Progenitor cell of endocrine pancreas (in vitro differentiated cells): ENCODE measurements at regions not wholly inside any gene's neighbourhood (a gene's known extent, or its start where the extent isn't known, plus 50 kb on each side); places are given as distances from the start of the nearest gene placed in this dataset.

Experiments
- DNase-seq: peaks from one replicate; pipeline ENCODE4 v3.0.0; 2021; ENCODE audit warnings: low spot score; ENCODE audit not compliant: unreplicated experiment
- H3K27ac Mint-ChIP-seq: 2 replicates; pipeline ENCODE4 v1.8.0; 2021; ENCODE audit warnings: mild to moderate bottlenecking, moderate library complexity, mixed read lengths
- H3K27me3 Mint-ChIP-seq: 2 replicates; pipeline ENCODE4 v1.8.0; 2021; ENCODE audit warnings: mixed read lengths
- H3K36me3 Mint-ChIP-seq: 2 replicates; pipeline ENCODE4 v1.8.0; 2022; ENCODE audit warnings: mixed read lengths; ENCODE audit not compliant: insufficient read depth
- H3K4me1 Mint-ChIP-seq: 2 replicates; pipeline ENCODE4 v1.8.0; 2021; ENCODE audit warnings: low read depth, mixed read lengths
- H3K4me3 Mint-ChIP-seq: 2 replicates; pipeline ENCODE4 v1.8.0; 2021; ENCODE audit warnings: low read depth, mild to moderate bottlenecking, moderate library complexity, mixed read lengths
- H3K9me3 Mint-ChIP-seq: 2 replicates; pipeline ENCODE4 v1.8.0; 2021; ENCODE audit warnings: low read depth, mixed read lengths
- TF ChIP-seq, protein P1 (sequence below): fragments of 200-600 bp; sonication (generic); IDR thresholded peaks from one replicate; pipeline ENCODE4 v1.5.0; 2021; ENCODE audit warnings: antibody characterized with exemption, mild to moderate bottlenecking; ENCODE audit not compliant: unreplicated experiment

- H3K4me3 Mint-ChIP-seq = no peak overlapping the region
- H3K27me3 Mint-ChIP-seq = no peaks in the 10 kb centered on the region
- no peak for DNase-seq
- H3K9me3 Mint-ChIP-seq = peaks cover 2% of the 10 kb centered on the region
- no peak overlapping the region for H3K27ac Mint-ChIP-seq
- peaks cover 4% of the 10 kb centered on the region for H3K4me1 Mint-ChIP-seq
- no peaks in the 10 kb centered on the region for H3K36me3 Mint-ChIP-seq
- TF ChIP-seq, protein P1, sequence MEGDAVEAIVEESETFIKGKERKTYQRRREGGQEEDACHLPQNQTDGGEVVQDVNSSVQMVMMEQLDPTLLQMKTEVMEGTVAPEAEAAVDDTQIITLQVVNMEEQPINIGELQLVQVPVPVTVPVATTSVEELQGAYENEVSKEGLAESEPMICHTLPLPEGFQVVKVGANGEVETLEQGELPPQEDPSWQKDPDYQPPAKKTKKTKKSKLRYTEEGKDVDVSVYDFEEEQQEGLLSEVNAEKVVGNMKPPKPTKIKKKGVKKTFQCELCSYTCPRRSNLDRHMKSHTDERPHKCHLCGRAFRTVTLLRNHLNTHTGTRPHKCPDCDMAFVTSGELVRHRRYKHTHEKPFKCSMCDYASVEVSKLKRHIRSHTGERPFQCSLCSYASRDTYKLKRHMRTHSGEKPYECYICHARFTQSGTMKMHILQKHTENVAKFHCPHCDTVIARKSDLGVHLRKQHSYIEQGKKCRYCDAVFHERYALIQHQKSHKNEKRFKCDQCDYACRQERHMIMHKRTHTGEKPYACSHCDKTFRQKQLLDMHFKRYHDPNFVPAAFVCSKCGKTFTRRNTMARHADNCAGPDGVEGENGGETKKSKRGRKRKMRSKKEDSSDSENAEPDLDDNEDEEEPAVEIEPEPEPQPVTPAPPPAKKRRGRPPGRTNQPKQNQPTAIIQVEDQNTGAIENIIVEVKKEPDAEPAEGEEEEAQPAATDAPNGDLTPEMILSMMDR = no peak
Observed at GRCh38 chr2:151186011-151186410, 75.7 kb downstream of the RBM43 start.

DNA sequence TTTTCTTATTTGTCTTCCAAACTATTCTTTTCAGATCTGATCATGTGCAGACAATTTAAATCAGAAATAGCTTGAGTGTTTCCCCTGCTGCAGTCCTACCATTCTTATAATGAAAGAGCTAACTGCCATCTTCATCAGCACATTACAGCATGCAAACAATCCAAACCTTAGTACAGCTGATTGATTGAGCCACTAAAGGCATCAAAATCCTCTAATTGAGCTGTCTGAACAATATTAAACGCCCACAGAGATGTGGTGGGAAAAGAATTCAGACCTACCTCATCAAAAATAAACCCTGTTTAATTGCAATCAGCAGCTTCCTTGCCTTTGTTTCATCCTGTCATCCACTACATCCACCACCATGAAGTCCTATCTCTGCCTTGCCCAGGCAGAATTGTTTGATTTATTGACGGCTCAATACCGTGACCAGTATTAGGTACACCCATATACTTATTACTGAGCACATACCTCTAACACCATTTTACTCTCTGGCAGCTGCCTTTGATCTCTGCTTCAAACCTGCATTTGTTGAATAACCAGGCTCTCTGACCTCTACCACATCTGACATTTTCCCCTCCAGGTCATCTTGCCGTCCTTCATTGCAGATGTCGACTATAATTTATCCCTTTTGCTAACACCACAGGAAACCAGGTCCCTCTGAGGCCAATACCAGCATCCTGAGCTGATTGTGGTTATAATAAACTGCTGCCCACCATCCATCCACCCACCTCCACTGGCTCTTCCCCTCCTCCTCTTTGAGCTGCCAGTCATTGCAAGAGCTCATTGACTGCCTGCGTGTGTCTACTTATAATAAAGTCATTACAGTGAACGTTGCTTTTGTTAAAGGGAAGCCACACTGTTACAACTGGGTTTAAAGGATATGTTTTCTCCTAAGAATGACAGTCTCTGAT is 78.5 kb downstream of the RBM43 start:
- peaks cover 4% of the 10 kb centered on the region for H3K4me1 Mint-ChIP-seq
- no peaks in the 10 kb centered on the region for H3K36me3 Mint-ChIP-seq
- TF ChIP-seq, protein P1 = no peak
- no peaks in the 10 kb centered on the region for H3K27me3 Mint-ChIP-seq
- H3K9me3 Mint-ChIP-seq = peaks cover 2% of the 10 kb centered on the region
- H3K27ac Mint-ChIP-seq = no peak overlapping the region
- H3K4me3 Mint-ChIP-seq = no peak overlapping the region
- DNase-seq = no peak

- Mint-ChIP-seq H3K27ac (no peak overlapping the region), H3K9me3 (peaks cover 2% of the 10 kb centered on the region), H3K4me1 (peaks cover 4% of the 10 kb centered on the region), H3K27me3 (no peaks in the 10 kb centered on the region), H3K36me3 (no peaks in the 10 kb centered on the region), H3K4me3 (no peak overlapping the region)
- TF ChIP-seq, protein P1 = no peak
- DNase-seq = no peak
Observed at GRCh38 chr2:151182396-151182795, 79.3 kb downstream of the RBM43 start.

GRCh38 chr2:151181524-151181923 is 80.1 kb downstream of the RBM43 start:
- no peaks in the 10 kb centered on the region for H3K27me3 Mint-ChIP-seq
- no peak for DNase-seq
- peaks cover 2% of the 10 kb centered on the region for H3K9me3 Mint-ChIP-seq
- H3K4me3 Mint-ChIP-seq = no peak overlapping the region
- H3K27ac Mint-ChIP-seq = peak overlapping the region; percentile 5
- TF ChIP-seq, protein P1 = no peak
- H3K36me3 Mint-ChIP-seq = no peaks in the 10 kb centered on the region
- H3K4me1 Mint-ChIP-seq = peaks cover 4% of the 10 kb centered on the region

DNA sequence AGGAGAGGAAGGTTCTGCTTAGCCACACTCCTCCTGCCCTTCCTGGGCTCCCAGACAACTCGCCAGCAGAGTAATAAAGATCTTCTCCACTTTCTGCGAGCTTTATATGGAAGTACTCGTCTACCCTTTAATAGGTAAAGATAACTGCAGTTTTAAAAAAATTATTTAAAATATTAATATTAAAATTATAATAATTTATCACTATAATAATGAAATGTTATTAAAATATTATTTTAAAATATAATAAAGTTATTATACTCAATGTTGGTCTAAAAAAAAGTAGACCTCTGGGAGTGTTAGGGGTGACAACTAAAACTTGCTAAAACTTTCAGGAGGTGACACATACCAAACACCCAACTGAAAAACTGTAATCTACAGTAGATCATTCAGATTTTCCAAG is 81.5 kb downstream of the RBM43 start:
- TF ChIP-seq, protein P1 = no peak
- Mint-ChIP-seq H3K4me3 (no peak overlapping the region), H3K36me3 (no peaks in the 10 kb centered on the region), H3K9me3 (no peaks in the 10 kb centered on the region), H3K27me3 (peaks cover 8% of the 10 kb centered on the region), H3K27ac (no peak overlapping the region), H3K4me1 (peaks cover 4% of the 10 kb centered on the region)
- no peak for DNase-seq
